CD4-positive, alpha-beta T cell treated with Interleukin-15 for 4 hours (primary cell): ENCODE measurements at regions not wholly inside any gene's neighbourhood (a gene's known extent, or its start where the extent isn't known, plus 50 kb on each side); places are given as distances from the start of the nearest gene placed in this dataset.
A peak's percentile ranks its signal among the peaks of the same experiment; 100 is the strongest.

Experiments
- DNase-seq: peaks from one replicate; pipeline ENCODE4 v3.0.0-alpha.2; 2020; ENCODE audit warnings: low spot score

DNA sequence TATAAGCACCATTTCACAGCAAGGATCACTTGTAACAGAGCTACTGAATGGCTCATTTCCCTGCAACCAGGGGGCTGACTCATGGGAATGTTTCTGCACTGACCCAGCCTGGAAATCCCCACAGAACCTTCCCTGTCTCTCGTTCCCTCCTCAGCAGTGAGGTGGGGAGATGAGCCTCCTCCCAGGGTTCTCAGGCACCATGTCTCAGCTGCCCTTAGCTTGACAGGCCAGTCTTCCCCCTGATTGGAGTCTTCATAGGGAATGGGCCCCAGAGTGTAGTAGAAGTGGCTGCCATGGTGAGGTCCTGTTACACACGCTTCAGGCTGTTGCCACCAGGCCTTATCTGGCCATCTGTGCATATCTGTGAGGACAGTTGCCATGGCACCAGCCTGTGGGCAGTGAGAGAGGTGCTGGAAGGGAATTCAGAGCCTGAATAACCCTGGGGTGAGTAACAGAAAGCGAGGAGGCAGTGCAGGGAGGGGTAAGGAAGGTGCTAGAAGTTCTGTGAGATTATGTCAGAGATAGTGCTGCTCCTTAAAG, 324.4 kb downstream of the ENC1 start:
- no peak for DNase-seq

DNA sequence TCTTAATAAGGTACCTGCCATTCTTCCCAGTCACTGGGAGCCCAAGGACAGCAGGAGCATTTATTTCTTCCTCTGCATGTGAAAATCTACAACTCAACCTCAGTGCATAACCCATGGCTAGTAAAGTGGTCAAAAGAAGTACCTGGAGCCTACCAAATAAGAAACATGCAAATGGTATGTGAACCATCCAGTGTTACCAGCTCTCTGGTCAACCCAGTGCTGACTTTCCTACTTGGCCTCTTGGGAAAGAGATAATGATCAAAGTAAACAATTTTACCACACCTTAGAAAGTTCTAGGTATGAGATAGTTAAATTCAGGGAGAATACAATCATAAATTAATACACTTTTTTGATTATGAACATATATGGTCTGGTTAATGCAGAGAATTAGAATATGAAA, 325.6 kb downstream of the ENC1 start:
- no peak for DNase-seq

DNA sequence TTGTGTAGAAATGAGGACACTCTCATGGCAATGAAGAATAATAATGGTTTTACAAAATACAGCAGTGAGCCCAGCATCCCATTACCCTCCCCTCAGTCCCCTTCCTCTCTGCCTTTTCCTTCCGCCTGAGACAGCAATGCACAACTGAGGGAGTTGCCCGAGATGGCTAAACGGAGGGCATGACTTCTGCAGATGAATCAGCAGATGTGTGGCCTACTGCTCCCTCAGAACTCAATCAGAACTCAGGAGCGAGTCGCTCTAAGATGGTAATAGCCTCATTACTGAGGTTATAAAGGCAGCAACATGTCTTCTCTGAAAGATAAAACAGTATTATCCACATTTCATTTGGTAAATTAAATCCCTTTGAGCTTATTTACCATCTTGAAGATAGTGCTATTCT, 326.6 kb downstream of the ENC1 start:
- DNase-seq = no peak

DNA sequence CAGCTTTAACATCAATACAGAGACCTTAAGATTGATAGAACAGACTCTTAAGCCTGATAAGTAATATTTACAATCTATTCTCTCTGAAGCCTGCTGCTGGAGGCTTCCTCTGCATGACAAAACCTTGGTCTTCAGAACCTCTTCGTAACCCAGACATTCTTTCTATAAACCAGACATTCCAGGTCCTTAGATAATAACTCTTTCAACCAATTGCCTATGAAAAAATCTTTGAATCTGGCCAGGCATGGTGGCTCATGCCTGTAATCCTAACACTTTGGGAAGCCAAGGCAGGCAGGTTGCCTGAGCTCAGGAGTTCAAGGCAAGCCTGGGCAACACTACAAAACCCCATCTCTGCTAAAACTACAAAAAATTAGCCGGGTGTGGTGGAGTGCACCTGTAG, 327.8 kb downstream of the ENC1 start:
- no peak for DNase-seq

DNA sequence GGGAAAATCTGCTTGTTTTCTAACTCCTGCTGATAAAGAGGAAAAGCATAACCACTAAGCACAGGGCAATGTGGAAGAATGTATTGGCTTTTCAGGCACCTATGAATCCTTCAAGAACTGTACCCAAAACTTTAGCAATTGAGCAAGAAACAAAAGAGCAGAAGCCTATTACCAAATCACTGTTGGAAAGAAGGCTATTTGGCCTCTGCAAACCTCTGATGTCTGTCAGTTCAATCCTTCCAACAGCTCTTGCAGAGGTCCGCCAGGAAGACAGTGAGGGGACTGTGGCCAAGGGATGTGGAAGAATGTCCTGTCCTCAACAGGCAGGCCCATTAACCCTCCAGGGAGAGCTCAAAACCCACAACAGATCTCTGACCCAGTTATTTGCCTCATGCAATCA, 328.6 kb downstream of the ENC1 start:
- no peak for DNase-seq

DNA sequence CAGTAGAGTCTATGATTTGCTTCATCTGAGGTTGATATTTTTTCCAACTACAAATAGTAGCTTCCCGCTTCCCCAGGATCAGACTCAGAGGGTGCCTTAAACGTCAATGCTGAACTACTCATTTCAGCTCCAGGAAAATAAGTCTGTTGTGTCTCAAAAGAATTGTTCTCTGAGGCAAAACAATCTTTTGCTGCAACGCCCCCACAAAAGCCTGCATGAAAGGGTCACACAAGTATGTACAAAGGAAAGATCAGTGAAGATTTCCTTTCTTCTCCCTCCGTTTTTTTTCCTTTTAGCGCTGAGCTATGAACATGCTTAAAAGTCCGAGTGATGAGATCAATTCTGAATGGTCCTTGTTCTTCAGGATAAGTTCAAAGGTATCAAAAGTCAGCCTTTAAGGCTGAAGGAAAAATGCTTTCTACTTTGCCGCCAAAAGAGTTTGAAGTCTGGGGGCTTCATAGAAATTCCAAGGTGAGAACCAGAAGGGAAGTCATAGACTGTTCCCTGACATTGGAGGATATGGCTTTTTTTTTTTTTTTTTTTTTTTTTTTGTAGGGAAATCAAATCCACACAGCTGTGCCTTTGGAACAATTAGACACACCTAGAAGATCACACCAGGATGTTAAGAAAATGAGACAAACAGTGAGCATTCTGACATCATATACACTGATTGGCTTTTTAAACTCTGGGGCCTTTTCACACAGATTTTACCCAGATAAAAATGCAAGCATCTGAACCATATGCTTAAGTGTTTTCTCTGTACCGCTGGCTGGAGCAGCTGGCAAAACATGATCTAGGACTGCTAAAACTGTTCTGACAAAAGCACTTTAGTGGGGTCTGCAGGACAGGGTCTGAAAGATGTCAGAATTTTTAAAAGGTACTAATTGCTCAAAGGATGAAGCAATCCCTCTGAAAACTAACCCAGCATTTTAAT, 329.3 kb downstream of the ENC1 start:
- DNase-seq = no peak

DNA sequence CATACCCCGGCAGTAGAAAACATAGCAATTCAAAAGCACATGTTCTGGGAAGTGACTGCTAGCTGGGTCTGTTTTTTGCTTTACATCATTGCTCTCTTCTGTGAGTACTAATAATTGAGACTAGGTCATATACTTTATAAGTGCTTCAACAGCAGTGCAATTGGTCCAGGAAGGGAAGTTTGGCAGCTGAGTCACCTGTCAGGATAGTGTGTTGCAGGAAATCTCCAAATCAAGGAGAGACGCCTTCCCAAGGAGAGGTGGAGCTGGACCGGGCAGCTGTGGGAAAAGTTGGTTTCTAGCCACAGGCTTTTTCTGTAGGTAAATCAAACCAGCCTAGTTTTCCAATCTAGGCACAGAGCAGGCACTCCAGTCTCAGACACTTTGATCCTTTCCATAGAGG, 330.1 kb downstream of the ENC1 start:
- DNase-seq = no peak

DNA sequence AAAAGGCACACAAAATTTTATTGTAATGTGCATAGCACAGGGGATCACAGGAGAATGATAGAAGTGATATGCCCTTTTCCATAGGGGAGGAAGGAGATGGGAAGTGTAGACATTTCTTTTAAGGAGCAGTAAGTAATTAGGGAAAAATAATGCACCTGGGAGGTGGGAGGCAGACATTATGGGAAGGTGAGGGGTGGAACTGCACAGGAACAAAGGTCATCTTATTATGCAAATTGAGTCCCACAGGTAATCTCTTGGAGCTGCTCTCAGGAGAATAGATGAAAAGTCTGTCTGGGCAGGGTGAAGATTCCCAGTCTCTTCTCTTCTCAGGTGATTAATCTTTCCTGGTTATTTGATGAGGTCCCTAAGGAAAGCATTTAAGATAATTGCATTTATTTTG, 331.5 kb downstream of the ENC1 start:
- DNase-seq = no peak

DNA sequence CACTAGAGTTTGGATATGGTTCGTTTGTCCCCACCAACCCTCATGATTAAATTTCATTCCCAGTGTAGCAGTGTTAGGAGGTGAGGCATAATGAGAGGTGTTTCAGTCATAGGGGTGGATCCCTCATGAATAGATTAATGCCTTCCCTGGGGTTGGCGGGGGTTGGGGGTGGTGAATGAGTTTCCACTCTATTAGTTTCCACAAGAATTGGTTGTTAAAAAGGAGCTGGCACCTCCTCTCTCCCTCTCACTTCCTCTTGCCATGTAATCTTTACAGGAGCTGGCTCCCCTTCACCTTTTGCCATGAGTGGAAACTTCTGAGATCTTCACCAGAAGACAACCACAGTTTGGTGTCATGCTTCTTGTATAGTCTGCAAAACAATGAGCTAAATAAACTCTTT, 333.7 kb downstream of the ENC1 start:
- no peak for DNase-seq

DNA sequence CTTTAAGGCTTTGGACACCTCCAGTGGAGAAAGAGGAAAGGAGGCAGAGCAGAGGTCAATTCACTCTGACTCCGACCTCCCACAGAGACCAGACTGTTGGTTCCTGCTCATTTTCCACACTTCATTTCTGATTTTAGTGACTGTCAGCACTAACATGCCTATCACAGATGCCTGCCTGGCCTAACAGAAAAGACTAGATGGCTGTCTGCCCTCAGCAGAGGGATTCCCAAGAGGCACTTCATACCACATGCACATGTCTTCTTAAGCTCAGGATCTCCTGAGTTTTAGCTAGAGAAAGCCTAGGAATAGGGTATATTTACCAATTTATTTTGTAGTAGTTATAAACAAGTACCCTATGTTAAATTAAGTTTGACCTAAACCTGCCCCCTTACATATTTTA, 336.0 kb downstream of the ENC1 start:
- DNase-seq = no peak

DNA sequence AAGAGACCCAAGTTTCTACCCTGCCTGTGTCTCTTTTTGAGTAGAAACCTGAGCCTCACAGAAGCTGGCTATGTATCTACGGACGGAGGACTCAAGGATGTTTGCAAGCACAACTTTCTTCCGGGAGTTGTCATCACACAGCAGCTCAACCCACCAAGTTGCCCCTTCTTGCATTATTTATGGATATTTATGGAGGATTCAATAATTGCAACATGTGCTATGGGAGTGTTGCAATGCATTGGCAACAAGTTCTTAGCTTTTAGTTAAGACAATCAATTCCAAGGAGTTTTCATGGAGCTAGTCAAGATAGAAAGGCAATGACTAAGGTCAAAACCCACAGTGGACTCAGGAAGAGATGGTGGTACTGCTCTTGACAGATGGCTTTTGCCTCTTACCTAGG, 336.9 kb downstream of the ENC1 start:
- no peak for DNase-seq

DNA sequence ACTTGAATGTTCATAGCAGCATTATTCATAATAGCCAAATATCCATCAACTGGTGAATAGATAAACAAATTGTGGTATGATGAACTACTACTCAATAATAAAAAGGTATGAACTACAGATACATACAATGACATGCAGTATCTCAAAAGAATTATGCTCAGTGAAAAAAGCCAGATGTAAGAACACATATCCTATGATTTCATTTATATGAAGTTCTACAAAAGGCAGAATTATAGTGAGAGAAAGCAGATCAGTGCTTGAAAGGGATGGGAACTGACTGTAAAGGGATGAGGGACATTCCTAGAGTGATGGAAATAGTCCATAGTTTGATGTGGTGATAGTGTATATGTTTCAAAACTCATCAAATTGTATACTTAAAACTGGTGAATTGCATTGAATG, 339.0 kb downstream of the ENC1 start:
- DNase-seq = no peak

DNA sequence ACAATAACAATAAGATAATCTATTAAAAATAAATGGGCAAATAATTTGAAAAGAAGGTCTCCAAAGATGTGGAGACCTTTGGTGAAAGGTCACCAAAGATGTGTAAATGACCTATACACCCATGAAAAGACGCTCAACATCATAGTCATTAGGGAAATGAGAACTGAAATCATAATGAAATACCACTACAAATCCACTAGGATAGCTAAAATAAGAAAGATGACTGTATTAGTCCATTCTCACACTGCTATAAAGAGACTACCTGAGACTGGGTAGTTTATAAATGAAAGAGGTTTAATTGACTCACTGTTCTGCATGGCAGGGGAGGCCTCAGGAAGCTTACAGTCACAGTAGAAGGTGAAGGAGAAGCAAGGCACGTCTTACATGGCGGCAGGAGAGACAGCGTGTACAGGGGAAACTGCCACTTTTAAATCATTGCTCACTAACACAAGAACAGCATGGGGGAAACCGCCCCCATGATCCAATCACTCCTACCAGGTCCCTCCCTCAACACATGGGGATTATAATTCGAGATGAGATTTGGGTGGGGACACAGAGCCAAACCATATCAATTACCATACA, 339.6 kb downstream of the ENC1 start:
- DNase-seq = no peak

DNA sequence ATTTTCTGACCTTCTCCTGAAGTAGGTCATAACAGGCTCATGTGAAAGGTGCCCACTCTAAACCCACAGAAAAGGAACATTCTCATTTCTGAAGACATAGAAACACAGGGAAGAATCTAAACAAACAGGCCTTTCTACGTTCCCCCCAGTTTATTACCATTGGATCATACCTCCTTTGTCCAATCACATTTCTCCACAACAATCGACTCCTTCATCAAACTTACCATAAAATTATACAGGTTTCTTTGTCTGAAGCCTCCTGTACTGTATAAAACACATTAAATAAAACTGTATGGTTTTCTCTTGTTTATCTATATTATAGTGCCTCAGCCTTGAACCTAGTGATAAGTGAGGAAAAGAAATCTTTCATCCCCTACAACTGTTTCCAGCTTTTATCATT, 340.7 kb downstream of the ENC1 start:
- DNase-seq = no peak

DNA sequence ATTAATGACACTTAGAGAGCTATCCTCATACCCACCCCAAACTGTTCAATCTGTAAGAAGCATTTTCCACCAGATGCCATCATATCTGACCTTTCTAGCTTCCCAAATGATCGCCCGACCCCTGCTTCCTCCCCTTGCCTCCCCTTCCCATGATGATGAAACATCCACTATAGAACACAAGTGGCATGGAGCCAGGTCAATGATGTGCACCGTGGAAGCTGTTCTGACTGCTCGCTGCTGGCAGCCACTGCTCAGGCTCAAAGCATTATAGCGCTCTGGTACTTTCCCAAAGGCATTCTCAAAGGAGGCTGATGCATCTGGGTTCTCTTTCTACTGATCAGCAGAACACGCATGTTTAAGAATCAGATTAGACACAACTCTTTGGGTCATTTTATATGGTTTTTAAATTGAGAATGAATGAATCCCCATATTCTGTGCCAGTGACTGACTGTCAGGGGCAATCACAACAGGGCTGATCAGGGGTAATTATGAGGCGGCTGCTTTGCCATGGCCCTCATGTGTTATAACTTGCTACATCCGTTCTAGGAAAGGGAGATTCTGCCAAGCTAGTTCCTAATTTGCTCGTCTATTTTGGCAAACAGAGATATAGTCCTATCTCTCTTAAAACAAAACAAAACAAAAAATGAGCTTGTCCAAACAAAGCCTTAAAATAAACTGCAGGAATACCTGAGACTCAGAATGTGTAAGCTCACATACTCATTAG, 343.7 kb downstream of the ENC1 start:
- DNase-seq = no peak

DNA sequence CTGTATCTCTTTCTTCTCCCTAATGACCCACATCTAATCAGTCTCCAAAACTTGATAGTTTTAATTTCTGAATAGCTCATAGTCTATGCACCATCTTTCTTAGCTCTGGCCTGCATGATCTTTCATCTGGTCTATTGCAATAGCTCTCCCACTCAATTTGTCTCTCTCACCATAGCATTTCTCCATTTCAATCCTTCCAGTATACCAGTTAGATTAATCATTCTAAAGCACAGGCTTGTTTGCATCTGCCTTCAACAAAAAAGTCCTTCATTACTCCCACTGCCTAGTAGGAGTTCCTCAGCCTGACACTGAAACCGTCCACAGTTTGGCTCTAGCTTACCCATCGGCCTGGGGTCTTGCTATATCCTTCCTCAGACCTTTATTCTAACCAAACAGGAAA, 344.9 kb downstream of the ENC1 start:
- no peak for DNase-seq

DNA sequence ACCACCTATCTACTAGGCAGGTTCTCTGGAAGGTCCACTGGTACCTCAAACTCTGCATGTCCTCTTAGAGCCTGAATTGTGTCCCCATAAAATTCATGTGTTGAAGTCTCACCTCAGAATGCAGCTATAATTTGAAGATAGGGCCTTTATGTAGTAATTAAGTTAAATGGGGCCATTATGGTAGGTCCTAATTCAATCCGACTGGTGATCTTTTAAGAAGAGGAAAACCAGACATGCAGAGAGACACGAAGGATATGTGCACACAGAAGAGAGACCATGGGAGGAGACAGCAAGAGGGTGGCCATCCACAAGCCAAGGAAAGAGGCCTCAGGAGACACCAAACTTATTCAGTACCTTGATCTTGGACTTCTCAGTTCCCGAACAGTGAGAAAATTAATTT, 345.4 kb downstream of the ENC1 start:
- no peak for DNase-seq

DNA sequence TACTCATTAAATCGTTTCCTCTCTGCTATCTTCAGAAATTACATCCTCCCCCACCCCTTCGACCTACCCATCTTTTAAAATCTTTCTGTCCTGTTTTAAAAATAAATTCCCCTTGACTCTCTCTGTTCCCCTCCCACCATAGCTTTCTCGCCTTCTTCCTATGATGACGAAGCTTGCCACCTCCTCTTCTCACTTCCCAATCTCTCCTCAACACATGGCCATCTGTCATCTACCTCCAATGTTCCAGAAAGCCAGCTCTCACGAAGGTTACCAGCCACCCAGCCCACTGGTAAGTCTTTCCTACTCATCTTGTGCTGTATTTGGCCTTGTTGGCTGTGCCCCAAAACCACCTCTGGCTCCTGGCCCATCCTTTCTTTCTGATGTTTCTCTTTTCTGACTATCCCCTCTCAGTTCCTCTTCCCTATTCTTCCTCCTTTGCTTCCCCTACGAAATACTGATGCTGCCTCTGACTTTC, 346.3 kb downstream of the ENC1 start:
- DNase-seq = peak; percentile 3

DNA sequence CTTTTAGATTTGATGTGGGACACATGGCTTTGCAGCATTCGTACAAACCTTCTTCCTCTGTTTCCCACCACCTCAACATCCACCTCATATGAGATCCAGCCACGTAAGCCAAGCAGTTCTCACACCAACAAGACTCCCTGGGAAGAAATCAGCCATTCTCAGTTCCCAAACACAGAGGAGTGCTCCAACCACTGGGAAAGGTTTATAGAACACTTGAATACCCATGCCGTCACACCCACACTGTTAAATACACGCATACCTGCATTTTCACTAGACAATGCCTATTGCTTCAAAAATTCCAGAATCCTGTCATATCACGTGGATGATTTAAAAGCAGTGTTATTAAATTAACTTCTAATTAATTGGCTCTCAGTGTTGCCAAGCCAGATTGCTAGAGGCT, 347.3 kb downstream of the ENC1 start:
- no peak for DNase-seq

DNA sequence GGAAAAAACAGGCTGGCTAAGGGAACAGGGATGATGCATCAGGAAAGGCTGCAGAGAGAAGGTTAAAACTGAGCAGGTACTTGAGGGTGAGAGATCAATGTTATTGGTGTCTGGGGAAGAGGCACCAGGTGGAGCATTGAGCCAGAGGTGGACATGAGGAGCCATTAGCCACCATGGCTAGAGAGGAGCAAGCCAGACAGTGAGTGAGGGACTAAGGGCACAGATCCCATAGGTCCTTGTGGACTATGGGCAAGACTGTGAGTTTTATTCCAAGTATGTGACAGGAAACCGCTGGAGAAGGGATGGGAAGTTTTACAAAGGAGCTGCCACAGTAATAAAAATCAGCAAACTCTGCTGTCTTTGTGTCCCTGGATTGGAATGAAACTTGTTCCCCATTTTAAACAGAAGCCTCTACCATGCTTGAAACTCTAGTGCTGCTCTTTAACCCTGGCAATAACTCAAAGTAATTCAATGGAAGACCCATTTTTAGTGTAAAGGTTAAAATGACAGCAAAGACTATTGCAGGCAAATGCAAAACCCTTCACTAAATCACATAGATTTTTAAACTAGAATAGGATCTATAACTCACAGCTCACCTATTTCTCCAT, 349.8 kb downstream of the ENC1 start:
- no peak for DNase-seq

DNA sequence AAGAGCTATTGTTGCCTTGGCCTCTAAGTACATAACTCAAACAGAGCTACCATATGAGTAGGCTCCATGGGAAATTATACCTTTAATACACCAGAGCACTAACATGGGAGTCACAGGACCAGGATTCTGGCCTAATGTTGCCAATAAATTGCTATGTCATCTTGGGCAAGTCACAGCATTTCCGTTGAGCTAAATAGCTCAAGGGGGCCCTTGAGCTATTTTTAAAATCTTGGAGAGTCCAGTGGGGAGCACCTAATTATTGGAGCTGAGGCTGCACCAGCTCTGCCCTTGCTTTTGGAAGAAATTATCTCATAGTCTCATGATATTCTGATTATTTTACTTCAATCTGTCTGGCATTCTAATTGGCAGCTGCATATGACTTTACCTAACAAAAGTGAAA, 350.8 kb downstream of the ENC1 start:
- no peak for DNase-seq

DNA sequence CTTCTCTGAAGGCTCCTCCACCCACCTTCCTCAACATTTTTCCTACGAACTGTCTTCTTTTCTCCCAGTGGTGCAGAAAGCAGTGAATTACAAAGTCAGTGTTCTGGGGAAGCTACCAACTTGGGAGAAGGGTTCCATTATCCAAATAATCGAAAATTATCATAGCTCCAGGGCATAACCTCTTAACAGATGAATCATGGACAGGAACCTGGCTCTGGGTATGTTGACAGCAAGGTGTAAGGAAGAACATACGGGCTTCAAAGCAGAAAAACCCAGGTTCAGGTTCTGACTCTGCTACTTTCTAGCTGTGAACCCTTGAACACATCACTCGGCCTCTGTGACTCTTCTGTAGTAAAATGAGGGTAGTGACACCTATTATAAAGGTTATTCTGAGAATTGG, 351.3 kb downstream of the ENC1 start:
- no peak for DNase-seq
